NCI-H1694 treated with DMSO at 0.1 percent for 48 hours (cell line): ENCODE measurements at regions not wholly inside any gene's neighbourhood (a gene's known extent, or its start where the extent isn't known, plus 50 kb on each side); places are given as distances from the start of the nearest gene placed in this dataset.

Experiments used
- DNase-seq: peaks from one replicate; lab custom pipeline; 2025; lab: John Stamatoyannopoulos, UW

DNA sequence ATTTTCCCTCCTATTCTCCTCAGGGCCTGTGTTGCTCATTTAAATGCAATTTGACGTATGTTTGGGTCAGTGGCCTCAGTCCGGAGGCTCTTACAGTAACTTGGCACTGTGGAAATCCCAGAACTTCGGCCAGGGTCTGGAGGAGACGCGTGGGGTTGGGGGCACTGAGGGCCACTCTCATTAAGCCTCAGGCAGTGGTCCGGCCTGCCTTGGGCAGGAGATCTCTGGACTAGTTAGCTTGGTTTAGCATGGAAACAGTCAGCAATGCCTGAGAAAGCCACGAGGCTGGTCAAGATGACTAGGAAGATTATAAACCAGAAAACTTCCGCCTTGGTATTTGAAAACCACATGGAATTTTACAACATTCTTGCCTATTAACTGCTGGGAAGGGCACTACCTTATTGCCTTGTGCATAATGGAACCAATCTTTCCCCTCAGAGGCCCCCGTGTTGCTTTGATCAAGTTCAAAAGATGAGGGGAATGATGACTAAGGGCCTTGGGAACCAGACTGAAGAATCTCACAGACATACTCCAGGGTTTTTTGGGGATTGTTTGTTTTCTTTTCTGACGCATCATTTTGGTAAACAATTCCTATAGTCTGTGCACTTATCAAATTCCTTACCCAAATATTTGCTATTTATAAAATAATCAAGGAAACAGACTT is 206.0 kb upstream of the PREP start:
- no peak for DNase-seq

GRCh38 chr6:105607636-105608621 is 205.0 kb upstream of the PREP start:
- no peak for DNase-seq

DNA sequence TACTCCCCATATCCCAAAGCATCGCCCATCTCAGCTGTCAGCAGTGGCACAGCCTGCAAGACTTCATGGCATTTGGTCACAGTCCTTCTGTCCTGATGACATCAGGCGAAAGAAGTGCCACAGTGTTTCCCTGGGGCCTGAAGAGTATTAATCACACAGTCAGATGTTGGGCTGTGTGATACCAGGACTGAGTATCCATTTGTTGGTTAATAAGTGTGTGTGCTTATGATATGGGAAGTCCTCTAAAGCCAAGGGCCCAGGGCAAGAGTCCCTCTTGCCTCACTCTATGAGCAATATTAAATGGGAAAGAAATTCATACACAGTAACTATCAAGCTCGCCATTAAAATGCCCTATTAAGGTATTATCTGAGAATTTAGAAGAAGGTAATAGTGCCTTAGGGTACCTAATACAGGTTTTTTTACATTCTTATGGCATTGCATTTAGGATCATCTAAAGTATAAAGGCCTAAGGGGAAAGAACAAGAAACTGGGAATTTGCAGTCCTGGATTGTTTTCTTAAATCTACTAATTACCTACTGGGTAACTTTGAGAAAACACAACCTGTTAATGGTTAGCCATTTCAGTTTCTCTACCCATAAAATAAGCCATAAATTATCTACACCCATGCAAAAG is 204.1 kb upstream of the PREP start:
- no peak for DNase-seq

- DNase-seq, result no peak
Measured at GRCh38 chr6:105604587-105604884, 201.7 kb upstream of the PREP start.

DNA sequence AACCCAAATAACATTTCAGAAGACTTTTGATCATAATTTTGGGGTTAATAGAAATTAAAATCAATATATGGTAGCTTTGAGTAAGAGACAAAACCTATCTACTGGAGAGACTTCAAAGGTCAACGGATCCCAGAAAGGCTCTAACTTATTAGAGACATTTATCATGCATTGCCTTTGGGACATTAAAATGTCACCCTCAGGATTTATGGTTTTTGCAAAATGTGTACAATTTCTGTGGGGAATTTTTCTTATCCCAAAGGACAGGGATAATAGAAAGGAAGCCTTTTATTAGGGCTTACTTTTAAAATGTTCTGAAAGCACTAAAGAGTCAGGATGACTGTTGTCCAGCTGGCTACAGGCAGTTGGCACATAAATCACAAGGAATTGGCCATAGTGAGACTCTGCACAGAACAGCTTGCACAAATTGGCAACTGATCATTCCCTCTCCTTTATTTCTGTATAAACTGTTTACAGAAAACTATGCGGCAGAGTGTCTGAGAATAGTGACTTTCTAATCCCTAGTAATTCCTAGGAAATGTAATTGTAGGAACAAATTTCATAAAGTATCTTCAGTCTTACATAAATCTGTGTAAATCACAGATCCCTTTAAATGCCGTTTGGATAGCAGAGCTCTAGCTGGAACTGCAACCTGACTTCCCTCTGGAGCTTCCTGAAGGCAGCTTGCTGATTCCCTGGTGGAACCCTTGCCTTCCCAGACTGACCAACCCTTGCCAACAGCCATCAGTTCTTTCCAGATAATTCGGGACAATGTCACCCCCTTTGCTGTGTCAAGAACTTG is 201.1 kb upstream of the PREP start:
- DNase-seq, result no peak

DNA sequence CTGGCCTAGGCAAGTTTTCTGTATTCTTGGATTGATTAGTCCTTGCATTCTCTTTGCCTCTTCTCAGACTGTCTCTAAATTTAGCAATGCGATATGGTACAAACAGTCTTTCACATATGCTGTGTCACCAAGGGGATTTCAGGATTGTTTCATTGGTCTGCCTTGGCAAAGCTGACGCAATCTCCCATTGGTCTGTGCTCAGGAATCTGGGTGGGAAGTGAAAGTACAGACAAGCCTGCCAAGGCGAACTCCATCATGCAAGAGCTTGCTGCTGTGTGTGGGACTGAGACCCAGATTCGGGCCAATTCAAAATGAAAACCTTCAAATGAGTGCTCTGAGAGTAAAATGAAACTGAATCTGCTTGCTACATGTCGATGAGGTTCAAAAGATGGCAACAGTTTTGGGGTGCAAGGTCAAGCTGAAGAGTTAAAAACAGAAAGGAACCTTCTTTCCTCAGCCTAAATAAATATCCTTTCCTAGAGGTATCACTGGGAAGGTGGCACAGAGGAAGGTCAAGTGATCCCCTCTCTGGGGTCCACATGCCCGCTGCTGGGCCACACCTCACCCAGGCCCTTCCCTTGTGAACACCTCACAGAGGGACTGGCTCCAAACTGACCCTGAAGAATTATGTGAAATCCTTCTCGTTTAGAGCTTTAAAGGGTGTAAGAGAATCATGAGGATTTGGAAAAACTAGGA is 198.8 kb upstream of the PREP start:
- DNase-seq, result no peak

DNA sequence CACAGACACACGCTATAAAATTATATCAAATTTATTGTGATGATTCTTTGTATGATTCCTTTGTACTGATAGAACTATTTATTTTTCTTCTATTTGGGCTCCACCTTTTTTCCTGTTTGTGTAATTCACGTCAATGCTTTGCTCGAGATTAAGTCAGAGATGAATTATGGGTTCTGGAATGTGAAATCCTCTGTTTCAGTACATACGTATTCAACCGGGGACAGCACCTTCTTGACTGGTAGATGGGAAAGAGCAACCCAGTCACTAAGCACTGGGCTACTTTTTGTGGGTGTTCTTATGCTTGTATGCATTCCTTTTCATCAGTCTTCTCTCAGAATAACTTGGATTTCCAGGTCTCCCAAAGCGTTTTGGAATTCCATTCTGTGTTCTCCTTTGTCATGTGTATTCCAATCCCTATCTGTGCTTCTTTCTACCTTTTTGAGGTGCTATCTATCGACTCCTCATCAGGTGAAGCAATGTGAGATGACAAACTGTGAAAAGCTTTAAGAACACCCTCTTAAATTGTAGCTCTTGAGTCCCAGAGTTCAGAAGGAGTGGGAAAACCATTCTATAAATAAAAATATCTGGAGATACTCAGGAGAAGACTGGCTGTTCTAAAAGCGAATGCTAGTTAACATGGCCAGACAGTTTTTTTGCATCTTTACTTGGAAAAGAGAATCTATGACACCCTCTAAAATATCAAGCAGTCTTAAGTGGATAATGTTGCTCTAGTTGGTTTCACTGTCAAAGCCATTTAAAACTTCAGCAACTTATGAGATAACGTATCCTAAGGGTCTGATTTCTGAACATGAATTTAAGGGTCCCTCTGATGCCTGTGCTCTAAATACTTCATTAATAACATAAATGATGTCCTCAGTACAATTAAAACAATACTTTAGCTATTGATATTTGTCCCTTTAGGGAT is 197.7 kb upstream of the PREP start:
- DNase-seq, result no peak

GRCh38 chr6:105598264-105598663 is 195.4 kb upstream of the PREP start:
- DNase-seq, result no peak

DNA sequence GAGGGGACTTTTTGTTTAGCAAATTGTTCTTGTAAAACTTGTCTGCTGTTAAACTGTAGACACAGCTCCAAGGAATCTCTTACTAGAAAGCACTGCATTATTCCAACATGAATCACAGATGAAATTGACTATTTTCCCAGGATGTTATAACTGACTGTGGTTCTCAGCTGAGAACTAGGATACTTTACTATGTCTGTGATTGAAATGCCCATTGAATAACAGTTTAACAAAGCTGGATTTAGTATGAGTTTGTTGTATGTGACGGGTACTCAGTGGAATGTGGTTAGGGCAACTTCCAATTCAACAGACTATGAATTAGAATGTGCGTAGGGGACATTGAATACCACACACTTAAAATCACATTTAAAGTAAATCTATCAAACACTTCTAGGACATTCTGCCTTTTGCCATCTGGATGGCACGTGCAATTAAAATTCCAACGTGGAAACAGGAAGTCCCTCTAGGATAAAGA is 193.4 kb upstream of the PREP start:
- DNase-seq, result no peak

DNA sequence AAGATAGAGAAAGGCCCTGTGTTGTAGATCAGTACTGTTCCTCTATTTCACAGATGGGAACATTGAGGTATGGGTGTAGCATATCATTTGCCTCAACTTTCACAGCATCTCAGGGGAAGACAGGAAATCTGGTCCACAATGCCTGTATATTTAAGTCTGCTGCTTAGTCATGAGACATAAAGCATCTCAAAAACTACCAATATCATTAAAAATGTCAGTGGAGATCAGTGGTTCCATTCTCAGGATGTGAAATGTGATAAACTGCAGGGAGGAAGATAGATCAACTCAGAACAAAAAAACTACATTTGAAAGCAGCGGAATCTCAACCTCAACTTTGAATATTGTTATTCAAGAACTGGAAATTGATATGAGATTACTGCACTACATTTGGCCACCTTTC is 192.9 kb upstream of the PREP start:
- DNase-seq, result no peak

DNA sequence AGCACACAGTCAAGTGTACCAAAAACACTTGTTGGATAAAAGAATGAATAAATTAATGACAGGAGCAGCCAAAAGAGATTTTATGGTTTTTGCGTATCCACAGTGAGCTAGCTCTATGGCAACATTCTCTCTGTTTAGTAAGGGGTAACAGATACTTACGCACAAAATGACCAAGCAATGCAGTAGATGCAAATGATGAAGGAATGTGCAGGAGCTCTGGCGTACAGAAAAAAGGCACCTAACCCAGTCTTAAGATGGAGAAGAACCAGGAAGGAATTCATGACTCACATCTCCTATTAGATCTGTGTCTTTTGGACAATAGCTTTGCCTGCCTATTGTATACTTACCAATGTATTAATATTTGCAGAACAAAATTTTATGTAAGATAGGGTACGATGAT is 191.9 kb upstream of the PREP start:
- no peak for DNase-seq

DNA sequence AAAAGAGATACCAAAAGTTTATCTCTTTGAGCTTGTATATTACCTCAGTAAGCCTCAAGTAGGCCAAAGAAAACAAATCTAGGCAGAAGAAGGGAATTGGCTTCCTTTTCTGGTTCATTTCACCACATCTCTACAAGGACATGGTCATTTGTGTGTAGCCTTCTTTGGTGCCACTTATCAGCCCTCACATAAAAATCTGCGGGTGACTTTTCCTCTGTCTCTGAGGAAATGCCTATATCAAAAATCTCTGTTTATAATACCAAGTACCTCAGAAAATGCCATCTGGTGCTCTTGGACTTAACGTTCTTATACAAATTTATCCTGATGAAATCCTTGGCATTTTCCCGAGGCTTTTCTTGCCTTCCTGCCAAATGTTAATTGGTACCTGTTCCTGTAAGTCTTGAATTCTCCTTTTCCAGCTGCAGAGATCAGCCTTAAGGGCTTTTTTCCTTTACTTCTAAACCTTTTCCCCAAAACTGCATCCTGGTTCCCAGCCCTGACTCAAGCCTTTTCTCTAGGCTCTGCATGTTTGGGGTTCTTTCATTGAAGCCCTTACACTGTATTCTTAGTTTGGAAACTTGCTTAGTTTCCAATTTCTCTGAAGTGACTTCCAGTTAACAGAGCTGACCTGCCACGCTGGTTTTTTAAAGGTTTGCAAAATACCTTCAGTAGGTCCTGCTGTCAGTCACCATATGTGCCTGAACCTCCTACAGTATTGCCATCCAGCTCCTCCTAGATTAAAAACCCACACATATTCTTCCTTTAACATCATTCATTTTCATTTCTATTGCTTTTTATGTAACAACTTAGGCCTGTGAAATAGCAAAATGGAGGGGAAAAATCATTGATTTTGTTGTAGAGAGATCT is 191.2 kb upstream of the PREP start:
- DNase-seq, result no peak

- DNase-seq, result no peak
Measured at GRCh38 chr6:105593056-105593690, 190.3 kb upstream of the PREP start.

DNA sequence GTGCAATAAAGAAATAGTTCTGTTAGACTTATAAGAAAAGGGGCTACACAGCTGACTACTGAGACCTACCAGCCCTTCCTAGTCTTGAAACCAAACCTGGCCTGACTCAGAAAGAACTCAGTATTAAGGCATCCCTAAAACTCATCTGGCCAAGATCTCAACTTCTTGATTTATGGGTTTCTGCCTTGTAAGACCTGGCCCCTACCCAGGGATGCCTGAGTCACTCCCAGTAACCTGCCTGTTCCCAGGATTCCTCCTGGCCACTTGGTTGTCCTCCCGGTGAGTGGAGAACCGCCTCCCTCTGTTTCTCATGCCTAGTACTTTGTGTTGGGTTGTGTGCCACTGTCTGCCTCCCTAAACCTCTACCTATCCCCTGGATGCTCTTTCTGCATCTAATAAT is 189.4 kb upstream of the PREP start:
- no peak for DNase-seq

GRCh38 chr6:105591053-105591452 is 188.2 kb upstream of the PREP start:
- DNase-seq, result no peak

DNA sequence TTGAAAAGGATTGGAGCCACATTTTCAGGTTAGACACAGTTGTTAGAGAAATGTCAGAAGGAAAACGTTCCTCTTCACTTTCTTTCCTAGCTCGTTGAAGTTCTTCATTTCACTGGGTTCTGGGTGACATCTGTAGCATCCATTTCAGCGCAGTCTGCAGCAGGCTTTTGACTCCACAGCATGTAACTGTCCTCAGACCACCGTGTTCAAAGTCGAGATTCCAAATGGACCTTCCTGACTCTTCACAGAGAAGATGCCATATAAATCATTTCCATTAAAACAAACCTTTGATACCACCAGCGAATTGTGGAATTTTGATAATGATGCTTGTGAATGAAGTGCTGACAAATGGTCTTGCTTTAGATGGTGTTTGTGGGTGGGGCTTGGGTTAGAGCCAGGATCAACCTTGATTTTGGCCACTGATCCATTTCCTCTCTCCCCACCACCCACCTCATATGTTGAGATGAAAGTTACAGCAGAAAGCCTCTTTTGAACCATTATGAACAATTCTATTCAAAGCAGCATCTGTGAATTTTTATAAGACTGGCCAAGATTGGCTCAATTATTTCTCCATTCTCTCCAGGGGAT is 185.3 kb upstream of the PREP start:
- no peak for DNase-seq

- DNase-seq, result no peak
Measured at GRCh38 chr6:105587349-105588122, 184.7 kb upstream of the PREP start.
